A549 (cell line): ENCODE measurements at regions not wholly inside any gene's neighbourhood (a gene's known extent, or its start where the extent isn't known, plus 50 kb on each side); places are given as distances from the start of the nearest gene placed in this dataset.

Source experiments
- CBX8 ChIP-seq: fragments of 200-600 bp; sonication (generic); IDR thresholded peaks from 2 replicates; pipeline ENCODE4 v1.6.1; 2016
- CHD2 ChIP-seq: fragments of 150-350 bp; IDR thresholded peaks from 2 replicates; pipeline ENCODE4 v1.6.1; 2014; ENCODE audit warnings: low read length; ENCODE audit not compliant: partially characterized antibody
- EP300 ChIP-seq, 2 experiments: fragments of >200 bp; sonication (Bioruptor Twin); formaldehyde crosslinking; IDR thresholded peaks; 2 replicates in 1 of 2; 3 replicates in 1 of 2; pipeline ENCODE4 v1.6.1; 2016 to 2017
- KDM5A ChIP-seq: fragments of 200-600 bp; sonication (generic); IDR thresholded peaks from 2 replicates; pipeline ENCODE4 v1.6.1; 2016; ENCODE audit warnings: antibody characterized with exemption, mild to moderate bottlenecking
- MAFK ChIP-seq: fragments of 450-650 bp; IDR thresholded peaks from 2 replicates; pipeline ENCODE4 v1.6.1; 2014; ENCODE audit not compliant: partially characterized antibody
- TF ChIP-seq, protein P1 (sequence below): fragments of >200 bp; sonication (Bioruptor Twin); formaldehyde crosslinking; IDR thresholded peaks from 3 replicates; pipeline ENCODE4 v1.5.1; 2016
- TF ChIP-seq, protein P2 (sequence below): fragments of 250-450 bp; sonication (Bioruptor Pico); IDR thresholded peaks from 2 replicates; pipeline ENCODE4 v1.5.0; 2021; ENCODE audit warnings: mild to moderate bottlenecking, moderate library complexity, borderline replicate concordance

DNA sequence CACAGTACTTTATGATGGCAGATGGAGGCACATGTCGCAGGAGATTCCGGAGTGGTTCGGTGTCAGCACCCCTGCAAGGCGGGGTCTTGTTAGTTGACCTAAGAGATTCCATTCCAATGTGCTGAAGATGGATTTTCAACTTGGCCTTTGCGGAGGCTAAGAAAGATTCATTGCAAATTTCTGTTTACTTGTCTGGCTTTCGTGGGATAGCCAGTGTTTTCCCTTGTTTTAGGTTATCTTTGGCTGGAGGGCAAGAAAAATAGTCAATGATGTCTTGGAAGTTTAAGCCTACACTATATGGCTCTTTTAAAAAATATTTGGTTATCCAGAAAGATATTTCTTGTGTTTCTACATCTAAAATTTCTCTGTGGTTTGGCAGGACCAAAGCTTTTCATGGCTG, 123.6 kb upstream of the PTCH1 start:
- TF ChIP-seq, protein P1, sequence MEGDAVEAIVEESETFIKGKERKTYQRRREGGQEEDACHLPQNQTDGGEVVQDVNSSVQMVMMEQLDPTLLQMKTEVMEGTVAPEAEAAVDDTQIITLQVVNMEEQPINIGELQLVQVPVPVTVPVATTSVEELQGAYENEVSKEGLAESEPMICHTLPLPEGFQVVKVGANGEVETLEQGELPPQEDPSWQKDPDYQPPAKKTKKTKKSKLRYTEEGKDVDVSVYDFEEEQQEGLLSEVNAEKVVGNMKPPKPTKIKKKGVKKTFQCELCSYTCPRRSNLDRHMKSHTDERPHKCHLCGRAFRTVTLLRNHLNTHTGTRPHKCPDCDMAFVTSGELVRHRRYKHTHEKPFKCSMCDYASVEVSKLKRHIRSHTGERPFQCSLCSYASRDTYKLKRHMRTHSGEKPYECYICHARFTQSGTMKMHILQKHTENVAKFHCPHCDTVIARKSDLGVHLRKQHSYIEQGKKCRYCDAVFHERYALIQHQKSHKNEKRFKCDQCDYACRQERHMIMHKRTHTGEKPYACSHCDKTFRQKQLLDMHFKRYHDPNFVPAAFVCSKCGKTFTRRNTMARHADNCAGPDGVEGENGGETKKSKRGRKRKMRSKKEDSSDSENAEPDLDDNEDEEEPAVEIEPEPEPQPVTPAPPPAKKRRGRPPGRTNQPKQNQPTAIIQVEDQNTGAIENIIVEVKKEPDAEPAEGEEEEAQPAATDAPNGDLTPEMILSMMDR = no peak
- no peak for TF ChIP-seq KDM5A
- no peak for TF ChIP-seq CBX8
- TF ChIP-seq, protein P2, sequence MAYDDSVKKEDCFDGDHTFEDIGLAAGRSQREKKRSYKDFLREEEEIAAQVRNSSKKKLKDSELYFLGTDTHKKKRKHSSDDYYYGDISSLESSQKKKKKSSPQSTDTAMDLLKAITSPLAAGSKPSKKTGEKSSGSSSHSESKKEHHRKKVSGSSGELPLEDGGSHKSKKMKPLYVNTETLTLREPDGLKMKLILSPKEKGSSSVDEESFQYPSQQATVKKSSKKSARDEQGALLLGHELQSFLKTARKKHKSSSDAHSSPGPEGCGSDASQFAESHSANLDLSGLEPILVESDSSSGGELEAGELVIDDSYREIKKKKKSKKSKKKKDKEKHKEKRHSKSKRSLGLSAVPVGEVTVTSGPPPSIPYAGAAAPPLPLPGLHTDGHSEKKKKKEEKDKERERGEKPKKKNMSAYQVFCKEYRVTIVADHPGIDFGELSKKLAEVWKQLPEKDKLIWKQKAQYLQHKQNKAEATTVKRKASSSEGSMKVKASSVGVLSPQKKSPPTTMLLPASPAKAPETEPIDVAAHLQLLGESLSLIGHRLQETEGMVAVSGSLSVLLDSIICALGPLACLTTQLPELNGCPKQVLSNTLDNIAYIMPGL = no peak
- TF ChIP-seq MAFK = no peak
- TF ChIP-seq EP300 (IDR thresholded peaks at IDR 0.05) = no peak
- TF ChIP-seq CHD2 = no peak
